ENCODE measurements at regions not wholly inside any gene's neighbourhood (a gene's known extent, or its start where the extent isn't known, plus 50 kb on each side); places are given as distances from the start of the nearest gene placed in this dataset.

DNA sequence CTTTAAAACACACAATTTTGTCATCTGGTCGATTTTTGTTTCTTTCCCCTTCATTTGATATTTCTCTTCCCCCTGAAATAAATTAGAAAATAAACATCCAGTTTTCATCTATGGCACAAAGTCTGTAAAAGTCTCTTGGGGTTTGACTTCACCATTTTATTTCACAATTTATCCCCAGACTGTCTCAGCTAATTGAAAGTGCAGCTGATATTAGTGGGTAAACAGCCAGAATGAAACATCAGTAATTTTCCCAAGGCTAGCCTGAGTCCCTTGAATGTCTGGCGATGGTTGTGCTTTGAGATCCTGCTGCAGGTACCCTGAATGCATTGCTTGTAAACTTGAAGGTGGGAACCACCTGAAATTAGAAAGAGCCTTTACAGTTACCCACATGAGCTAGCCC is 60.6 kb upstream of the NEBL start:
- TF ChIP-seq CTCF (conservative IDR thresholded peaks at IDR 0.05 in 1 of 2, IDR thresholded peaks at IDR 0.05 in 1 of 2; ENCODE audit: extremely low read depth in 1 of 2, insufficient read depth in 1 of 2, low read depth in 1 of 2, low read length in 2 of 2) (no peak), EZH2 (IDR thresholded peaks at IDR 0.05; ENCODE audit: borderline replicate concordance, low read length) (no peak)

Measured in mammary epithelial cell (primary cell).